NCI-H226 (cell line): ENCODE measurements at regions not wholly inside any gene's neighbourhood (a gene's known extent, or its start where the extent isn't known, plus 50 kb on each side); places are given as distances from the start of the nearest gene placed in this dataset.
A peak's percentile ranks its signal among the peaks of the same experiment; 100 is the strongest.
"Not testable (repeated sequence)": the region's sequence is repeated elsewhere in the genome, so short reads cannot be mapped to it uniquely, and the experiment has no call there.

Source experiments
- DNase-seq: peaks from one replicate; pipeline ENCODE4 v3.0.0-alpha.2; 2015

- DNase-seq: no peak
Measured at GRCh38 chr5:163706053-163706771, 200.8 kb downstream of the MAT2B start.

GRCh38 chr5:163712011-163712410 lies 206.6 kb downstream of the MAT2B start:
- peak; percentile 76 for DNase-seq

GRCh38 chr5:163718272-163718671 lies 212.9 kb downstream of the MAT2B start:
- no peak for DNase-seq

GRCh38 chr5:163724305-163724704 lies 218.9 kb downstream of the MAT2B start:
- DNase-seq: no peak

GRCh38 chr5:163727028-163727427 lies 221.6 kb downstream of the MAT2B start:
- DNase-seq: no peak

- DNase-seq: peak; percentile 4
Measured at GRCh38 chr5:163730206-163730756, 224.9 kb downstream of the MAT2B start.

GRCh38 chr5:163731256-163731655 lies 225.8 kb downstream of the MAT2B start:
- DNase-seq: no peak

- DNase-seq: no peak
Measured at GRCh38 chr5:163735069-163735468, 229.7 kb downstream of the MAT2B start.

GRCh38 chr5:163747586-163747985 lies 242.2 kb downstream of the MAT2B start:
- DNase-seq: no peak

- no peak for DNase-seq
Measured at GRCh38 chr5:163748934-163749333, 243.5 kb downstream of the MAT2B start.

GRCh38 chr5:163750415-163750814 lies 245.0 kb downstream of the MAT2B start:
- DNase-seq: not testable (repeated sequence)

- no peak for DNase-seq
Measured at GRCh38 chr5:163755505-163755904, 250.1 kb downstream of the MAT2B start.

- DNase-seq: no peak
Measured at GRCh38 chr5:163756170-163756569, 250.8 kb downstream of the MAT2B start.

GRCh38 chr5:163757344-163757743 lies 251.9 kb downstream of the MAT2B start:
- DNase-seq: no peak

GRCh38 chr5:163758283-163758711 lies 252.9 kb downstream of the MAT2B start:
- DNase-seq: no peak

GRCh38 chr5:163759000-163759704 lies 253.7 kb downstream of the MAT2B start:
- DNase-seq: no peak

- DNase-seq: peak; percentile 80
Measured at GRCh38 chr5:163760498-163760897, 255.1 kb downstream of the MAT2B start.

- DNase-seq: no peak
Measured at GRCh38 chr5:163766936-163767670, 261.7 kb downstream of the MAT2B start.

- no peak for DNase-seq
Measured at GRCh38 chr5:163770625-163771024, 265.2 kb downstream of the MAT2B start.

- no peak for DNase-seq
Measured at GRCh38 chr5:163772241-163772640, 266.8 kb downstream of the MAT2B start.

- no peak for DNase-seq
Measured at GRCh38 chr5:163772644-163773043, 267.2 kb downstream of the MAT2B start.

- no peak for DNase-seq
Measured at GRCh38 chr5:163773226-163773625, 267.8 kb downstream of the MAT2B start.

GRCh38 chr5:163789870-163790269 lies 284.5 kb downstream of the MAT2B start:
- no peak for DNase-seq
